GM19099 (cell line): ENCODE measurements at regions not wholly inside any gene's neighbourhood (a gene's known extent, or its start where the extent isn't known, plus 50 kb on each side); places are given as distances from the start of the nearest gene placed in this dataset.

ENCODE experiments used
- POLR2A ChIP-seq: IDR thresholded peaks from 3 replicates; pipeline ENCODE4 v1.6.1; 2011; ENCODE audit warnings: low read depth; ENCODE audit not compliant: insufficient read length; ENCODE audit errors: extremely low read depth

- no peak for TF ChIP-seq POLR2A
These were observed 978.3 kb downstream of the UQCRFS1 start for GRCh38 chr19:28234637-28235036.

GRCh38 chr19:28228854-28229253, 984.1 kb downstream of the UQCRFS1 start:
- TF ChIP-seq POLR2A: no peak

GRCh38 chr19:28224441-28224840, 988.5 kb downstream of the UQCRFS1 start:
- TF ChIP-seq POLR2A: no peak

GRCh38 chr19:28221736-28222135, 991.2 kb downstream of the UQCRFS1 start:
- TF ChIP-seq POLR2A: no peak

- TF ChIP-seq POLR2A: no peak
These were observed 994.2 kb downstream of the UQCRFS1 start for GRCh38 chr19:28218728-28219127.

GRCh38 chr19:28217022-28217421, 995.9 kb downstream of the UQCRFS1 start:
- TF ChIP-seq POLR2A: no peak

GRCh38 chr19:28213470-28214082, 999.4 kb downstream of the UQCRFS1 start:
- TF ChIP-seq POLR2A: no peak

- no peak for TF ChIP-seq POLR2A
These were observed 1002.1 kb downstream of the UQCRFS1 start for GRCh38 chr19:28210886-28211285.

- TF ChIP-seq POLR2A: no peak
These were observed 1004.2 kb downstream of the UQCRFS1 start for GRCh38 chr19:28208745-28209144.

GRCh38 chr19:28207244-28207643, 1005.7 kb downstream of the UQCRFS1 start:
- TF ChIP-seq POLR2A: no peak

GRCh38 chr19:28201462-28201943, 1011.4 kb downstream of the UQCRFS1 start:
- no peak for TF ChIP-seq POLR2A

GRCh38 chr19:28199323-28199722, 1013.6 kb downstream of the UQCRFS1 start:
- TF ChIP-seq POLR2A: no peak

- no peak for TF ChIP-seq POLR2A
These were observed 1016.0 kb downstream of the UQCRFS1 start for GRCh38 chr19:28196961-28197360.

GRCh38 chr19:28196101-28196500, 1016.9 kb downstream of the UQCRFS1 start:
- TF ChIP-seq POLR2A: no peak

GRCh38 chr19:28185646-28186045, 1027.3 kb downstream of the UQCRFS1 start:
- TF ChIP-seq POLR2A: no peak

- TF ChIP-seq POLR2A: no peak
These were observed 1028.0 kb downstream of the UQCRFS1 start for GRCh38 chr19:28184997-28185396.

GRCh38 chr19:28176193-28176592, 1036.8 kb downstream of the UQCRFS1 start:
- no peak for TF ChIP-seq POLR2A
